ENCODE measurements at regions not wholly inside any gene's neighbourhood (a gene's known extent, or its start where the extent isn't known, plus 50 kb on each side); places are given as distances from the start of the nearest gene placed in this dataset.

GRCh38 chr1:56355918-56356317 is 223.4 kb downstream of the PLPP3 start:
- in situ Hi-C loops (cut with HindIII; ENCODE audit: low pct_unique_long_range_greater_than_20kb, low sequenced_read_pairs) = no loop called here
- no peak for DNase-seq (ENCODE audit: low read depth in 1 of 2, low spot score in 1 of 2)
- no peak for TF ChIP-seq JUND (IDR thresholded peaks at IDR 0.05; ENCODE audit: low read depth)

GRCh38 chr1:56355422-56355821 is 223.9 kb downstream of the PLPP3 start:
- no peak for TF ChIP-seq JUND (IDR thresholded peaks at IDR 0.05; ENCODE audit: low read depth)
- no peak for DNase-seq (ENCODE audit: low read depth in 1 of 2, low spot score in 1 of 2)
- in situ Hi-C loops (cut with HindIII; ENCODE audit: low pct_unique_long_range_greater_than_20kb, low sequenced_read_pairs) = no loop called here

DNA sequence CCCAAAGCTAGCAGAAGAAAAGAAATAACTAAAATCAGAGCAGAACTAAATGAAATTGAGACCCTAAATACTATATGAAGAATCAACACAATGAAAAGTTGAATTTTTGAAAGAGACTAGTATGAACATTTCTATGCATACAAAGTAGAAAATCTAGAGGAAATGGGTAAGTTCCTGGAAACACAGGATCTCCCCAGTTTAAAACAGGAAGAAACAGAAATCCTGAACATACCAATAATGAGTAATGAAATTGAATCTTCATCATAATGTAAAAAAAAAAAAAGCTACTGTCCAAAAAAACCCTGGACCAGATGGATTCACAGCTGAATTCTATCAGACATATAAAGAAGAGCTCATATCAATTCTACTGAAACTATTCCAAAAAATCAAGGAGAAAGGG is 233.5 kb downstream of the PLPP3 start:
- no peak for DNase-seq (ENCODE audit: low read depth in 1 of 2, low spot score in 1 of 2)
- in situ Hi-C loops (cut with HindIII; ENCODE audit: low pct_unique_long_range_greater_than_20kb, low sequenced_read_pairs) = no loop called here
- TF ChIP-seq JUND (IDR thresholded peaks at IDR 0.05; ENCODE audit: low read depth) = no peak

GRCh38 chr1:56340977-56341376 is 238.4 kb downstream of the PLPP3 start:
- in situ Hi-C loops (cut with HindIII; ENCODE audit: low pct_unique_long_range_greater_than_20kb, low sequenced_read_pairs) = no loop called here
- no peak for TF ChIP-seq JUND (IDR thresholded peaks at IDR 0.05; ENCODE audit: low read depth)
- DNase-seq (ENCODE audit: low read depth in 1 of 2, low spot score in 1 of 2) = no peak

DNA sequence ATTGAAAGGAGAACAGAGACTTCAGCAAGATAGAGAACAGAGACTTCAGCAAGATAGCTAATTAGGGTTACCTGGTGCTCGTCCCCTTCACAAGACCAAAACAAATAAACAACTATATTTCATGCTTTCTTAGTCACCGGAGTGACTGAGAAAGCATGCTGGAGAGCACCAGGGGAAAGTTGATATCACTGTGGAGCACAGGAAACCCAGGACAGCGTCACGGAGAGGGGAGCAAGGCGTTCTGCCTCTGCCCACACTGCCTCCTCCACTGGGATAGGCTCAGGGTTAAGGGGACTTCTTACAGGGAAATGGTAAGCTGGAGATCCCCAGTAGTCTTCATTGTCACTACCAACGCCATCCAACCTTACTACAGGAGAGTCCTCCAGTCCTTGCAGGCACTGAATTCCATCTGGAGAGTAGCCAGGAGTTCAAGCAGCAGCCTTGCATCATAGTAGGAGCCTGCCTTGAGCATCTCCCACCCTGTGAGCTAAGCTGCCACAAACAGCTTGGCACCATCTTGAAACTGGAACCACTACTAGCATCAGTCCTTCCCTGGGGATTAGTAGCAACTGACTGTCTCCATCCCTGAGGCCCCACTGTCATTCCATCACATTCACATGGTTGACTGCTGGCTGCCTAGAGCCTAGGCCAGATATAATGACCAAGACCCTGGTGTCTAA is 239.4 kb downstream of the PLPP3 start:
- TF ChIP-seq JUND (IDR thresholded peaks at IDR 0.05; ENCODE audit: low read depth) = no peak
- in situ Hi-C loops (cut with HindIII; ENCODE audit: low pct_unique_long_range_greater_than_20kb, low sequenced_read_pairs) = no loop called here
- no peak for DNase-seq (ENCODE audit: low read depth in 1 of 2, low spot score in 1 of 2)

DNA sequence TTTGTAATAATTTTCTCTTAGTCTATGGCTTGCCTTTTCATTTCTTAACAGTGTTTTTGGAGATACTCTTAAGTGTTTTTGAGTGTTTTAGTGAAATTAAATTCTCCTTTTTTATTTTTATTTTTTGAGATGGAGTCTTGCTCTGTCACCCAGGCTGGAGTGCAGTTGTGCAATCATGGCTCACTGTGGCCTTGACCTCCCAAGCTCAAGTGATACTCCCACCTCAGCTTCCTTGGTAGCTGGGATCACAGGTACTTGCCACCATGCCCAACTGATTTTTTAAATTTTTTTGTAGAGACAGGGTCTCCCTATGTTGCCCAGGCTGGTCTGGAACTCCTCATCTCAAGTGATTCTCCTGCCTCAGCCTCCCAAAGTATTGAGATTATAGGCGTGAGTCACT is 240.3 kb downstream of the PLPP3 start:
- in situ Hi-C loops (cut with HindIII; ENCODE audit: low pct_unique_long_range_greater_than_20kb, low sequenced_read_pairs) = no loop called here
- no peak for DNase-seq (ENCODE audit: low read depth in 1 of 2, low spot score in 1 of 2)
- no peak for TF ChIP-seq JUND (IDR thresholded peaks at IDR 0.05; ENCODE audit: low read depth)

DNA sequence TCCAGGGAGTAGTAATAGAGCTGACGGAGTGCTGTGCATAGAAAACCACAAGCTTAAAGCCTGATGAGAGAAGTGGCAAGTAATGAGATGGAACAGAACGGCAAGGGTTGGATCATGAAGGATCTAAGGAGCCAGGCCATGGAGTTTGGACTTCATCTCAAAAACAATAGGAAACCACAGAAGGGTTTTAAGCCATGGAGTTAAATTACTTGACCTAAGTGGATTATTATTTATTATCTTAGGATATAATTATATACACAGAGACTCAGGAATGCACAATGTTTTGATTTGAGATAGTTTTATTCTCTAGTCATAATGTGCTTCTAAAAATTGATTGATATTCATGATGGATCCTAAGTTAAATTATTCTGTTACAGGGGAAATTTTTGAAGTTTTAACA is 242.4 kb downstream of the PLPP3 start:
- no peak for DNase-seq (ENCODE audit: low read depth in 1 of 2, low spot score in 1 of 2)
- in situ Hi-C loops (cut with HindIII; ENCODE audit: low pct_unique_long_range_greater_than_20kb, low sequenced_read_pairs) = no loop called here
- no peak for TF ChIP-seq JUND (IDR thresholded peaks at IDR 0.05; ENCODE audit: low read depth)

DNA sequence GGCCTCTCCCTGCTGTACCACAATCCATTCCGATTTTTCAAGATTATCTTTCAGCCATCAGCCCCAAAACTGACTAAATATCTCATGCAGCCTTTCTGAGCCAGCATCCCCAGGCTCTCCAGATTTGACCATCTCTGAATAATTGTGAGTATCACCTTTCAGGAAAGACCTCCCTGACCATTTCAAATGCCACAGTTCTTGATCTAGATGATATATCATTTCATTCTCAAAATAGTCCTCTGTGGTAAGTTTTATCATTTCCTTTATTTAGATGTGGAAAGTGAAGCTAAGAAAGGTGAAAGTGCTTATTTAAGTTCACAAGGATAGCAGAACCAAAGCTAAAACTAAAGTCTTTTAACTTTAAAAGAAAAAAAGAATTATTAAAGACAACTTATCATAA is 244.0 kb downstream of the PLPP3 start:
- TF ChIP-seq JUND (IDR thresholded peaks at IDR 0.05; ENCODE audit: low read depth) = no peak
- in situ Hi-C loops (cut with HindIII; ENCODE audit: low pct_unique_long_range_greater_than_20kb, low sequenced_read_pairs) = no loop called here
- DNase-seq (ENCODE audit: low read depth in 1 of 2, low spot score in 1 of 2) = no peak

DNA sequence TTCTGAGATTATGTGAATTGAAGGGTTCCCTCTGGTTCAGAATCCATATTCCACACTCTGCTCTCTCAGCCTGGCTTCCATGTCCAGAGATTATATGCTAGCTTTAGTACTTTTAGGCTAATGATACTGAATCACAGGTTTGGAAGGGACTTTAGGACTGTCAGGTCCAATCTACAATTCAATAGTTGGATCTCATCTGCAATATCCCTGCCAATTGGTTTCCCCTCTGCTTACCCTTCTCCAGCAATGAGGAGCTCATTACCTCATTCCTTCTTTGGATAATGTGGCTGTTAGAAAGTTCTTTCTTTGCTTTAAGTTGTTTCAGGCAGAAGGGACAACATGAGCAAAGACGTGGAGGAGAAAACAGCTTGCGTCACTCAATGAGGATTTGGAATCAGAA is 245.3 kb downstream of the PLPP3 start:
- DNase-seq (ENCODE audit: low read depth in 1 of 2, low spot score in 1 of 2) = no peak
- in situ Hi-C loops (cut with HindIII; ENCODE audit: low pct_unique_long_range_greater_than_20kb, low sequenced_read_pairs) = no loop called here
- no peak for TF ChIP-seq JUND (IDR thresholded peaks at IDR 0.05; ENCODE audit: low read depth)

DNA sequence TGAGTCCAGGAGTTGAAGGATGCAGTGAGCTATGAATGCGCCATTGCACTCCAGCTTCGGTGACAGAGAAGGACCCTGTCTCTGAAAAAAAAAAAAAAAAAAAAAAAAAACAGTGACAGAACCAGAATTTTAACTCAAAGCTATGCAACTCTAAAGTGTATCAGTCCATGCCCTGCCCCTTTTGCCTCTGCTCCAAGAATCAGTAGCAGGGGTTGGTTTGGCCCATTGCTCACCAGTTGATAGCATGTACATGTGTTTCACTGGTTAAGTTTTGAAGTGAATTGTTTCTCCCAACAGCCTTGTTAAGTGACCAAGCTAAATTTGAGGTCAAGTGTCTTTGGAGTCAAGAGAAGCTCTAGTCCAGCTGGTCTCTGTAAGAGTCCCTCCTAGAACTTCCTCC is 245.9 kb downstream of the PLPP3 start:
- no peak for TF ChIP-seq JUND (IDR thresholded peaks at IDR 0.05; ENCODE audit: low read depth)
- no peak for DNase-seq (ENCODE audit: low read depth in 1 of 2, low spot score in 1 of 2)
- in situ Hi-C loops (cut with HindIII; ENCODE audit: low pct_unique_long_range_greater_than_20kb, low sequenced_read_pairs) = no loop called here

- no peak for DNase-seq (ENCODE audit: low read depth in 1 of 2, low spot score in 1 of 2)
- TF ChIP-seq JUND (IDR thresholded peaks at IDR 0.05; ENCODE audit: low read depth) = no peak
- in situ Hi-C loops (cut with HindIII; ENCODE audit: low pct_unique_long_range_greater_than_20kb, low sequenced_read_pairs) = no loop called here
Measured at GRCh38 chr1:56331892-56332567, 247.3 kb downstream of the PLPP3 start.

- peak in 1 of 2 experiments; percentile 4 for DNase-seq (ENCODE audit: low read depth in 1 of 2, low spot score in 1 of 2)
- no peak for TF ChIP-seq JUND (IDR thresholded peaks at IDR 0.05; ENCODE audit: low read depth)
- in situ Hi-C loops (cut with HindIII; ENCODE audit: low pct_unique_long_range_greater_than_20kb, low sequenced_read_pairs) = no loop called here
Measured at GRCh38 chr1:56331207-56331891, 248.0 kb downstream of the PLPP3 start.

- TF ChIP-seq JUND (IDR thresholded peaks at IDR 0.05; ENCODE audit: low read depth) = no peak
- no peak for DNase-seq (ENCODE audit: low read depth in 1 of 2, low spot score in 1 of 2)
- in situ Hi-C loops (cut with HindIII; ENCODE audit: low pct_unique_long_range_greater_than_20kb, low sequenced_read_pairs) = no loop called here
Measured at GRCh38 chr1:56330391-56331026, 248.9 kb downstream of the PLPP3 start.
